Prostate gland (tissue), 2 donors: ENCODE measurements at regions not wholly inside any gene's neighbourhood (a gene's known extent, or its start where the extent isn't known, plus 50 kb on each side); places are given as distances from the start of the nearest gene placed in this dataset.

Source experiments
- DNase-seq: peaks from one replicate; pipeline ENCODE4 v3.0.0-alpha.2; 2019; ENCODE audit warnings: low spot score
- H3K27ac ChIP-seq, 2 donors: fragments of 200-600 bp; sonication (generic); 2 replicates each; pipeline ENCODE4 v1.5.1; 2017 to 2019
- H3K27me3 ChIP-seq: fragments of 200-600 bp; sonication (generic); replicated peaks from 2 replicates; pipeline ENCODE4 v1.5.1; 2019; ENCODE audit not compliant: insufficient read depth
- H3K36me3 ChIP-seq, 2 donors: fragments of 200-600 bp; sonication (generic); 1 replicate in 1 of 2; 2 replicates in 1 of 2; pipeline versions ENCODE4 v1.5.1 to v1.8.1; 2017 to 2019
- H3K4me1 ChIP-seq: fragments of 200-600 bp; sonication (generic); replicated peaks from 2 replicates; pipeline ENCODE4 v1.5.1; 2019
- H3K4me3 ChIP-seq, 2 donors: fragments of 200-600 bp; sonication (generic); 2 replicates each; pipeline ENCODE4 v1.5.1; 2017 to 2019
- H3K9me3 ChIP-seq: fragments of 200-600 bp; sonication (generic); 2 replicates; pipeline ENCODE4 v1.5.1; 2017
- POLR2A ChIP-seq: fragments of 450-650 bp; IDR thresholded peaks from one replicate; pipeline ENCODE4 v1.6.1; 2016; ENCODE audit warnings: antibody characterized with exemption, mild to moderate bottlenecking
- POLR2AphosphoS5 ChIP-seq: sonication (generic); formaldehyde crosslinking; IDR thresholded peaks from one replicate; pipeline ENCODE4 v1.6.1; 2017; ENCODE audit warnings: antibody characterized with exemption
- WGBS: methylation state at CpG from one replicate; pipeline ENCODE4 v1.1.5; 2018; 5-methylcytosine and 5-hydroxymethylcytosine counted together
- intact Hi-C: fragments of 100-400 bp; cut with DNase I; formaldehyde crosslinking; loops from one replicate; pipeline ENCODE4 v1.14.2; 2022
- TF ChIP-seq, protein P1 (sequence below), 4 experiments: fragments of 200-600 bp in 2 of 4; fragments of 450-650 bp in 2 of 4; sonication (generic) in 2 of 4; IDR thresholded peaks; 1 replicate in 3 of 4; 2 replicates in 1 of 4; pipeline ENCODE4 v1.5.1; 2016 to 2019; ENCODE audit warnings: antibody characterized with exemption in 4 of 4, mild to moderate bottlenecking in 2 of 4, moderate library complexity in 2 of 4

- no peak for TF ChIP-seq POLR2A
- no peak for TF ChIP-seq POLR2AphosphoS5
- TF ChIP-seq, protein P1, sequence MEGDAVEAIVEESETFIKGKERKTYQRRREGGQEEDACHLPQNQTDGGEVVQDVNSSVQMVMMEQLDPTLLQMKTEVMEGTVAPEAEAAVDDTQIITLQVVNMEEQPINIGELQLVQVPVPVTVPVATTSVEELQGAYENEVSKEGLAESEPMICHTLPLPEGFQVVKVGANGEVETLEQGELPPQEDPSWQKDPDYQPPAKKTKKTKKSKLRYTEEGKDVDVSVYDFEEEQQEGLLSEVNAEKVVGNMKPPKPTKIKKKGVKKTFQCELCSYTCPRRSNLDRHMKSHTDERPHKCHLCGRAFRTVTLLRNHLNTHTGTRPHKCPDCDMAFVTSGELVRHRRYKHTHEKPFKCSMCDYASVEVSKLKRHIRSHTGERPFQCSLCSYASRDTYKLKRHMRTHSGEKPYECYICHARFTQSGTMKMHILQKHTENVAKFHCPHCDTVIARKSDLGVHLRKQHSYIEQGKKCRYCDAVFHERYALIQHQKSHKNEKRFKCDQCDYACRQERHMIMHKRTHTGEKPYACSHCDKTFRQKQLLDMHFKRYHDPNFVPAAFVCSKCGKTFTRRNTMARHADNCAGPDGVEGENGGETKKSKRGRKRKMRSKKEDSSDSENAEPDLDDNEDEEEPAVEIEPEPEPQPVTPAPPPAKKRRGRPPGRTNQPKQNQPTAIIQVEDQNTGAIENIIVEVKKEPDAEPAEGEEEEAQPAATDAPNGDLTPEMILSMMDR (IDR thresholded peaks at IDR 0.05): no peak
- no peaks in the 10 kb centered on the region for H3K4me1 ChIP-seq
- intact Hi-C loops: no loop called here
- H3K36me3 ChIP-seq: no peaks in the 10 kb centered on the region
- H3K4me3 ChIP-seq: no peak overlapping the region
- H3K27ac ChIP-seq: no peak overlapping the region
- no peaks in the 10 kb centered on the region for H3K9me3 ChIP-seq
- no peak for DNase-seq
- WGBS: 94% methylated on average over 7 of the region's 7 CpGs
- H3K27me3 ChIP-seq: no peaks in the 10 kb centered on the region
These were observed 259.1 kb downstream of the TMEM167A start for GRCh38 chr5:82817897-82818676.

- Histone ChIP-seq H3K36me3 (no peaks in the 10 kb centered on the region), H3K27ac (no peak overlapping the region), H3K4me3 (no peak overlapping the region), H3K27me3 (no peaks in the 10 kb centered on the region), H3K9me3 (no peaks in the 10 kb centered on the region), H3K4me1 (no peaks in the 10 kb centered on the region)
- intact Hi-C loops: no loop called here
- 95% methylated on average over 5 of the region's 5 CpGs for WGBS
- TF ChIP-seq POLR2AphosphoS5 (no peak), POLR2A (no peak)
- TF ChIP-seq, protein P1 (IDR thresholded peaks at IDR 0.05): no peak
- no peak for DNase-seq
These were observed 260.3 kb downstream of the TMEM167A start for GRCh38 chr5:82816926-82817325.

GRCh38 chr5:82815871-82816270, 261.3 kb downstream of the TMEM167A start:
- no peaks in the 10 kb centered on the region for H3K9me3 ChIP-seq
- H3K36me3 ChIP-seq: no peaks in the 10 kb centered on the region
- H3K4me3 ChIP-seq: no peak overlapping the region
- H3K27me3 ChIP-seq: no peaks in the 10 kb centered on the region
- DNase-seq: no peak
- H3K27ac ChIP-seq: no peak overlapping the region
- WGBS: 47% methylated on average over 1 of the region's 1 CpG
- no peaks in the 10 kb centered on the region for H3K4me1 ChIP-seq
- TF ChIP-seq, protein P1 (IDR thresholded peaks at IDR 0.05): no peak
- TF ChIP-seq POLR2A: no peak
- no peak for TF ChIP-seq POLR2AphosphoS5
- intact Hi-C loops: no loop called here

- whole genome bisulfite sequencing: 79% methylated on average over 4 of the region's 4 CpGs
These were observed 263.3 kb downstream of the TMEM167A start for GRCh38 chr5:82813861-82814260.

More at GRCh38 chr5:82813861-82814260, 263.3 kb downstream of the TMEM167A start:
- intact Hi-C loops: no loop called here
- H3K36me3 ChIP-seq: no peaks in the 10 kb centered on the region
- H3K4me1 ChIP-seq: no peaks in the 10 kb centered on the region
- no peak overlapping the region for H3K4me3 ChIP-seq
- DNase-seq: no peak
- TF ChIP-seq, protein P1 (IDR thresholded peaks at IDR 0.05): no peak
- TF ChIP-seq POLR2AphosphoS5 (no peak), POLR2A (no peak)
- no peaks in the 10 kb centered on the region for H3K9me3 ChIP-seq
- H3K27ac ChIP-seq: no peak overlapping the region
- H3K27me3 ChIP-seq: no peaks in the 10 kb centered on the region
